ENCODE measurements at regions not wholly inside any gene's neighbourhood (a gene's known extent, or its start where the extent isn't known, plus 50 kb on each side); places are given as distances from the start of the nearest gene placed in this dataset.
A peak's percentile ranks its signal among the peaks of the same experiment; 100 is the strongest.

DNA sequence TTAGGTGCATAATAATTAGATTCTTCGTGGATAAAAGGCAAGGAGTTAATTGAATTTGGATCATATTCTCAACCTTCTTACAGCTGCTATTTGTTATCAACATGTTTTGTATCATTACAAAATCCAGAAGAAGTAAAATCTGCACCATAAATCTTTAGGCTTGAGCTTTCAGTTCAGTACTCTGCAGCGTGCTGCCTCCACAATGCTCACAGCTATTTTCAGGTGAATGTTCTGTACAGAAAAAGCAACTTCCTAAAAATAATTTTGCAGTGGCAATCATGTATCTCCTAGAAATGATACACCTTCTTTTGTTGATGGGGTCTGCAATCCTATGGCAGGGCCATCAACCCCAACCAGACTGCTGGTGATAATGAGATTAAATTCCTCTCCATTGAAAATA is 220.9 kb upstream of the CTNNB1 start:
- ATAC-seq (no peak), DNase-seq (no peak)
- H3K36me3 ChIP-seq = no peaks in the 10 kb centered on the region
- no peaks in the 10 kb centered on the region for H3K9me3 ChIP-seq
- no peak overlapping the region for H3K27ac ChIP-seq
- TF ChIP-seq, protein P1, sequence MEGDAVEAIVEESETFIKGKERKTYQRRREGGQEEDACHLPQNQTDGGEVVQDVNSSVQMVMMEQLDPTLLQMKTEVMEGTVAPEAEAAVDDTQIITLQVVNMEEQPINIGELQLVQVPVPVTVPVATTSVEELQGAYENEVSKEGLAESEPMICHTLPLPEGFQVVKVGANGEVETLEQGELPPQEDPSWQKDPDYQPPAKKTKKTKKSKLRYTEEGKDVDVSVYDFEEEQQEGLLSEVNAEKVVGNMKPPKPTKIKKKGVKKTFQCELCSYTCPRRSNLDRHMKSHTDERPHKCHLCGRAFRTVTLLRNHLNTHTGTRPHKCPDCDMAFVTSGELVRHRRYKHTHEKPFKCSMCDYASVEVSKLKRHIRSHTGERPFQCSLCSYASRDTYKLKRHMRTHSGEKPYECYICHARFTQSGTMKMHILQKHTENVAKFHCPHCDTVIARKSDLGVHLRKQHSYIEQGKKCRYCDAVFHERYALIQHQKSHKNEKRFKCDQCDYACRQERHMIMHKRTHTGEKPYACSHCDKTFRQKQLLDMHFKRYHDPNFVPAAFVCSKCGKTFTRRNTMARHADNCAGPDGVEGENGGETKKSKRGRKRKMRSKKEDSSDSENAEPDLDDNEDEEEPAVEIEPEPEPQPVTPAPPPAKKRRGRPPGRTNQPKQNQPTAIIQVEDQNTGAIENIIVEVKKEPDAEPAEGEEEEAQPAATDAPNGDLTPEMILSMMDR (IDR thresholded peaks at IDR 0.05) = no peak
- intact Hi-C loops (cut with DNase I) = no loop called here
- H3K27me3 ChIP-seq (ENCODE audit: low read depth) = no peaks in the 10 kb centered on the region
- H3K4me1 ChIP-seq = peaks cover 20% of the 10 kb centered on the region
- no peak overlapping the region for H3K4me3 ChIP-seq

DNA sequence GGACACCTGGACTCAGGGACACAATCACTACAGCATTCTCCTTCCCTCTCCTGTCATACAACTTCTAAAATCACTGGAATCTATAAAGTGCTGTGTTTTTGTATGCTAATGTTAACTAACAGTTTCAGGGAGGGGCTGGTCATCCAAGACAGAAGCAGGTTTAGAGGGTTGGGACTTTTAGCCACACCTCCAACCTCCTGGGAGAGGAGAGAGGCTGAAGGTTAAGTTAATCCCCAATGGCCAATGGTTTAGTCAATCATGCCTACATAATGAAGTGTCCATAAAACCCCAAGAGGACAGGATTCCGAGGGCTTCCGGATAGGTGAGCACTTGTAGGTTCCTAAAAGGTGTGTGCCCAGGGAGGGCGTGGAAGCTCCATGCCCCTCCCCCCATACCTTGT is 219.3 kb upstream of the CTNNB1 start:
- ATAC-seq (no peak), DNase-seq (no peak)
- TF ChIP-seq, protein P1 (IDR thresholded peaks at IDR 0.05) = no peak
- intact Hi-C loops (cut with DNase I) = no loop called here
- no peaks in the 10 kb centered on the region for H3K36me3 ChIP-seq
- H3K9me3 ChIP-seq = no peaks in the 10 kb centered on the region
- H3K4me1 ChIP-seq = peaks cover 18% of the 10 kb centered on the region
- no peak overlapping the region for H3K4me3 ChIP-seq
- H3K27ac ChIP-seq = no peak overlapping the region
- H3K27me3 ChIP-seq (ENCODE audit: low read depth) = no peaks in the 10 kb centered on the region

DNA sequence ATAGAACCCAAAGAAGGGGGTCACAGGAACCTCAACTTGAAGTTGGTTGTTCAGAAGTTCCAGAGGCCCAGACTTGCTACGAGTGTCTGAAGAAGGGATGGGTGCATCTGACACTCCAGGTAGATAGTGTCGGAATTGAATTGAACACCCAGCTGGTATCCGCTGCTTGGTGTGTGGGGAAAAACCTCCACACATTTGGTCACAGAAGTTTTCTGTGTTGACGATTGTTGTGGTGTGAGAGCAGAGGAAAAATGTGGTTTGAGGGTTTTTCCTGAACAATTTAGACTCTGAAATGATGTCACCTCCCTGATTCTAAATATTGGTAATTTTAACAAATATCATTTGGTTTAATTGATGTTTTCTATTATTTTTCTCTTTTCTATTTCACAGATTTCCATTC is 218.8 kb upstream of the CTNNB1 start:
- DNase-seq = no peak
- ATAC-seq = no peak
- Histone ChIP-seq H3K4me1 (peaks cover 13% of the 10 kb centered on the region), H3K9me3 (no peaks in the 10 kb centered on the region), H3K27ac (no peak overlapping the region), H3K27me3 (ENCODE audit: low read depth) (no peaks in the 10 kb centered on the region), H3K4me3 (no peak overlapping the region), H3K36me3 (no peaks in the 10 kb centered on the region)
- TF ChIP-seq, protein P1 (IDR thresholded peaks at IDR 0.05) = no peak
- intact Hi-C loops (cut with DNase I) = no loop called here

DNA sequence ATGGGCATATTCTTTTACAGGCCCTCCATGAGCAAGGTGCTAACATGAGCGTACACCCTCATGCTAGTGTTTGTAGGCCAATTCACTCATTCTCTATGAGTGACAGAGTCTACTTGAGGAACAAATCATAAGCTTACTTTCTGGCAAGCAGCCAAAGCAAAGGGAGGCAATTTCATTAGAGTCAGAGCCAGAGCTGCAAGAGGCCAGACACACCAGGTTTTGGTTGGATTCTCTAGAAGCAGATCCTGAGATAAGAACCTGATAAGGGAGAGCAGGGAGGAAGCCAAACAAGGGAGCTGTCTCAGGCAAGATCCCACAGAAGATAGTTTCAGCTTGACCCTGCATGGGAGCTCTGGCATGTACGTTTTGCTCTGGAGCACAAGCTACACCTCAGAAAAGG is 214.1 kb upstream of the CTNNB1 start:
- Histone ChIP-seq H3K4me3 (no peak overlapping the region), H3K27ac (no peak overlapping the region), H3K9me3 (no peaks in the 10 kb centered on the region), H3K36me3 (no peaks in the 10 kb centered on the region), H3K4me1 (no peaks in the 10 kb centered on the region), H3K27me3 (ENCODE audit: low read depth) (no peaks in the 10 kb centered on the region)
- ATAC-seq = peak in 1 of 2 donors; percentile 51
- TF ChIP-seq, protein P1 (IDR thresholded peaks at IDR 0.05) = no peak
- DNase-seq = no peak
- intact Hi-C loops (cut with DNase I) = no loop called here

DNA sequence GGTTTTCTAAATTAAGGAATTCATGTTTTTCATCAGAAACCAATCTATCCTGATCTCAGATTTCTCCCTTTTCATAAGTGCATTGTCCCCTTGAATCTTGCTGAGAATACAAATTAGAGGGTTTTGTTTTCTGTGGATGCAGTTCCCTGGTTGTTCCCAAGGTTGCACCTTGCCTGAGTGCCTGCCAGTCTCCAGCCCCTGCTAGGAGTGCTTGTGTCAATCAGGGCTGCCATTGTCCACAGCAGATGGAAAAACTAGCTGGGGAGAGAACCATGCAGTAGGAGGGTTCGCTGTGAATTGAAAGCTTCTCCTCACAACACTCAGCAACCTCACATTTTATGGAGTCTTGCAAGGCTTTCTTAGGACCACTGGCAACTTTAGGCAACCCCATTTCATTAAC is 210.8 kb upstream of the CTNNB1 start:
- intact Hi-C loops (cut with DNase I) = no loop called here
- TF ChIP-seq, protein P1 (IDR thresholded peaks at IDR 0.05) = no peak
- H3K27me3 ChIP-seq (ENCODE audit: low read depth) = no peaks in the 10 kb centered on the region

More for the DNA sequence above, 210.8 kb upstream of the CTNNB1 start:
- no peak for ATAC-seq
- no peak overlapping the region for H3K4me3 ChIP-seq
- no peaks in the 10 kb centered on the region for H3K36me3 ChIP-seq
- H3K27ac ChIP-seq = no peak overlapping the region
- no peaks in the 10 kb centered on the region for H3K4me1 ChIP-seq
- no peak for DNase-seq
- no peaks in the 10 kb centered on the region for H3K9me3 ChIP-seq
